Stomach (tissue), 8 donors: ENCODE measurements at regions not wholly inside any gene's neighbourhood (a gene's known extent, or its start where the extent isn't known, plus 50 kb on each side); places are given as distances from the start of the nearest gene placed in this dataset.

Experiments
- DNase-seq, 2 donors: peaks; one replicate each; pipeline versions ENCODE4 v3.0.0 to v3.0.0-alpha.2; 2013 to 2019
- H3K27ac ChIP-seq, 5 donors: fragments of 200-600 bp in 4 of 5; sonication (generic) in 4 of 5; one replicate each; pipeline ENCODE4 v1.5.1; 2013 to 2019; ENCODE audit warnings: mild to moderate bottlenecking in 1 of 5, moderate library complexity in 1 of 5
- H3K27me3 ChIP-seq, 3 donors: fragments of 200-600 bp; sonication (generic); one replicate each; pipeline ENCODE4 v1.5.1; 2017 to 2019; ENCODE audit warnings: mixed run types in 1 of 3
- H3K36me3 ChIP-seq, 4 donors: fragments of 200-600 bp; sonication (generic); 1 replicate in 3 of 4; 2 replicates in 1 of 4; pipeline ENCODE4 v1.5.1; 2016 to 2019
- H3K4me1 ChIP-seq, 4 donors: fragments of 200-600 bp; sonication (generic); one replicate each; pipeline ENCODE4 v1.5.1; 2016 to 2019
- H3K4me3 ChIP-seq, 4 donors: fragments of 200-600 bp; sonication (generic) in 3 of 4; one replicate each; pipeline ENCODE4 v1.5.1; 2016 to 2019; ENCODE audit warnings: mild to moderate bottlenecking in 1 of 4
- H3K9me3 ChIP-seq, 4 donors: fragments of 200-600 bp; sonication (generic); one replicate each; pipeline ENCODE4 v1.5.1; 2016 to 2019
- EP300 ChIP-seq: sonication (generic); formaldehyde crosslinking; IDR thresholded peaks from one replicate; pipeline ENCODE4 v1.6.1; 2017; ENCODE audit warnings: antibody characterized with exemption
- POLR2A ChIP-seq, 4 donors: fragments of 450-650 bp; IDR thresholded peaks; one replicate each; pipeline ENCODE4 v1.6.1; 2016; ENCODE audit warnings: antibody characterized with exemption in 4 of 4, control low read depth in 2 of 4, mild to moderate bottlenecking in 1 of 4, moderate library complexity in 1 of 4
- POLR2AphosphoS5 ChIP-seq, 3 donors: sonication (generic); formaldehyde crosslinking; IDR thresholded peaks; one replicate each; pipeline ENCODE4 v1.6.1; 2016; ENCODE audit warnings: antibody characterized with exemption in 3 of 3
- WGBS, 5 donors: extraction: QIAGEN DNeasy Blood & Tissue Kit in 3 of 5; methylation state at CpG; one replicate each; pipeline versions ENCODE4 v1.1.5 to v1.1.7; 2013 to 2018; 5-methylcytosine and 5-hydroxymethylcytosine counted together
- intact Hi-C: fragments of 100-400 bp; cut with DNase I; formaldehyde crosslinking; loops from one replicate; pipeline ENCODE4 v1.15.1; 2023; ENCODE audit warnings: low total_unique reads
- TF ChIP-seq, protein P1 (sequence below), 7 experiments: fragments of 450-650 bp in 4 of 7; fragments of 200-600 bp in 3 of 7; sonication (generic) in 3 of 7; IDR thresholded peaks; one replicate each; pipeline ENCODE4 v1.5.1; 2016 to 2019; ENCODE audit warnings: antibody characterized with exemption in 7 of 7, control low read depth in 2 of 7, mild to moderate bottlenecking in 1 of 7
- donor health status: healthy with polysubstance abuse.
- donor health status: Bipolar disorder and iron deficiency.
- donor health status: healthy.

- no peak overlapping the region for H3K4me3 ChIP-seq
- peaks cover 0 to 5% (median under 1%) of the 10 kb centered on the region in 4 donors for H3K4me1 ChIP-seq
- no peak for DNase-seq
- peaks cover 0 to 16% (median 0%) of the 10 kb centered on the region in 3 donors for H3K27me3 ChIP-seq
- H3K27ac ChIP-seq, result no peak overlapping the region
- H3K9me3 ChIP-seq, result no peaks in the 10 kb centered on the region
- intact Hi-C loops, result no loop called here
- H3K36me3 ChIP-seq, result no peaks in the 10 kb centered on the region
- TF ChIP-seq POLR2AphosphoS5 (IDR thresholded peaks at IDR 0.05), result no peak
- TF ChIP-seq POLR2A (IDR thresholded peaks at IDR 0.05), result no peak
- TF ChIP-seq, protein P1, sequence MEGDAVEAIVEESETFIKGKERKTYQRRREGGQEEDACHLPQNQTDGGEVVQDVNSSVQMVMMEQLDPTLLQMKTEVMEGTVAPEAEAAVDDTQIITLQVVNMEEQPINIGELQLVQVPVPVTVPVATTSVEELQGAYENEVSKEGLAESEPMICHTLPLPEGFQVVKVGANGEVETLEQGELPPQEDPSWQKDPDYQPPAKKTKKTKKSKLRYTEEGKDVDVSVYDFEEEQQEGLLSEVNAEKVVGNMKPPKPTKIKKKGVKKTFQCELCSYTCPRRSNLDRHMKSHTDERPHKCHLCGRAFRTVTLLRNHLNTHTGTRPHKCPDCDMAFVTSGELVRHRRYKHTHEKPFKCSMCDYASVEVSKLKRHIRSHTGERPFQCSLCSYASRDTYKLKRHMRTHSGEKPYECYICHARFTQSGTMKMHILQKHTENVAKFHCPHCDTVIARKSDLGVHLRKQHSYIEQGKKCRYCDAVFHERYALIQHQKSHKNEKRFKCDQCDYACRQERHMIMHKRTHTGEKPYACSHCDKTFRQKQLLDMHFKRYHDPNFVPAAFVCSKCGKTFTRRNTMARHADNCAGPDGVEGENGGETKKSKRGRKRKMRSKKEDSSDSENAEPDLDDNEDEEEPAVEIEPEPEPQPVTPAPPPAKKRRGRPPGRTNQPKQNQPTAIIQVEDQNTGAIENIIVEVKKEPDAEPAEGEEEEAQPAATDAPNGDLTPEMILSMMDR (IDR thresholded peaks at IDR 0.05), result no peak
- no peak for TF ChIP-seq EP300
- 84 to 100% (median 91%) methylated on average over 1 of the region's 1 CpG for WGBS, 5 donors
These were observed 67.3 kb upstream of the ANO1 start for GRCh38 chr11:70010774-70011173.

DNA sequence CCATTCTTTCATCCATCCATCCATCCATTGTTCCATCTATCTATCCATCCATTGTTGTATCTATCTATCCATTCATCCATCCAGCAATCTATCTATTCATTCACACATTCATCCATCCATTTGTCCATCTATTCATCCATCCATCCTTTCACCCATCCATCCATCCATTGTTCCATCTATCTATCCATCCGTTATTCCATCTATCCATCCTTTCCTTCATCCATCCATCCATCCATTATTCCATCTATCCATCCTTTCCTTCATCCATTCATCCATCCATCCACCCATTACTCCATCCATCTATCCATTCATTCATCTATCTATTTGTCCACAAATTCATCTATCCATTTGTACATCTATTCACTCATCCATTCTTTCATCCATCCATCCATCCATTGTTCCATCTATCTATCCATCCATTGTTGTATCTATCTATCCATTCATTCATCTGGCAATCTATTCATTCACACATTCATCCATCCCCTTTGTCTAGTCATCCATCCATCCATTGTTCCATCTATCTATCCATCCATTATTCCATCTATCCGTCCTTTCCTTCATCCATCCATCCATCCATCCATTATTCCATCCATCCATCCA is 65.9 kb upstream of the ANO1 start:
- intact Hi-C loops, result no loop called here
- Histone ChIP-seq H3K4me3 (no peak overlapping the region), H3K36me3 (no peaks in the 10 kb centered on the region), H3K27me3 (peaks cover 0 to 16% (median 0%) of the 10 kb centered on the region in 3 donors), H3K27ac (no peak overlapping the region), H3K9me3 (no peaks in the 10 kb centered on the region), H3K4me1 (no peaks in the 10 kb centered on the region)
- 69 to 83% (median 78%) methylated on average over 2 of the region's 2 CpGs for WGBS, 5 donors
- TF ChIP-seq, protein P1 (IDR thresholded peaks at IDR 0.05), result no peak
- TF ChIP-seq POLR2A (IDR thresholded peaks at IDR 0.05) (no peak), POLR2AphosphoS5 (IDR thresholded peaks at IDR 0.05) (no peak), EP300 (no peak)
- no peak for DNase-seq

- DNase-seq, result no peak
- Histone ChIP-seq H3K27me3 (peaks cover 0 to 28% (median 0%) of the 10 kb centered on the region in 3 donors), H3K36me3 (no peaks in the 10 kb centered on the region), H3K27ac (no peak overlapping the region), H3K9me3 (no peaks in the 10 kb centered on the region), H3K4me1 (no peaks in the 10 kb centered on the region), H3K4me3 (no peak overlapping the region)
- intact Hi-C loops, result no loop called here
- no peak for TF ChIP-seq POLR2A (IDR thresholded peaks at IDR 0.05)
- TF ChIP-seq POLR2AphosphoS5 (IDR thresholded peaks at IDR 0.05), result no peak
- TF ChIP-seq, protein P1 (IDR thresholded peaks at IDR 0.05), result no peak
- no peak for TF ChIP-seq EP300
- WGBS, 5 donors, result 83 to 92% (median 87%) methylated on average over 11 of the region's 11 CpGs
These were observed 63.8 kb upstream of the ANO1 start for GRCh38 chr11:70014291-70014690.

DNA sequence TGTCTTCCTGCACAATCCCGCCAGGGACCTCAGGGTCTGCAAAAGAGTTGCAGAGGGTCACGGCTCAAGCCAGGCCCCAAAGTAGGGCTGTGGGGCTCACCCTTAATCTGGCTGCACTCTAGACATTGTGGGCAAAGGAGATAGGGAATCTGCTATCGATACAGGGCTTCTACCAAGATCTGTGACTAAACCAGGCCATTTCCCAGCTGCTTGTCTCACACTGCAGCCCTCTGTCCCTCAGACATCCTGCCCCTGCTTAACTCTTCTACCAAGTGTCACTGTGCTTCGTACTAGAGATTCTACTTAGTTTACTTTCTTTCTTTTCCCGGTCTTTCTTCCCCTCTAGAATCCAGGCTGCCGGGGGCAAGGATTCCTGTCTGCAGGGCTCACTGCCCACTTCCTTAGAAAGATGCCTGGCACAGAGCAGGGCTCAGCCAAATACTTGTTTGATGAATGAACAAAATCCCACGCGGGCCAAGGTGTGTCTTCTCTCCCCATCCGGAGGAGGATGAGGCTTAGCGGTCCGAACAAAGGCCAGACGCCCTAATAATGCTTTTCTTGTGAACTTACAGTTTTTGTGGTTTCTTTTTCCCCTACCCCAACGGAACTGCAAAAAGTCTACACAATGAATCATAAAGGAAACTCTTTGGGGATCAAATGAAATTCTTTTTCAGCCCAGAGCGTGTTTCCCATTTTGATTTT is 61.3 kb upstream of the ANO1 start:
- Histone ChIP-seq H3K4me3 (no peak overlapping the region), H3K27ac (no peak overlapping the region), H3K27me3 (peaks cover 0 to 24% (median 0%) of the 10 kb centered on the region in 3 donors), H3K9me3 (no peaks in the 10 kb centered on the region), H3K4me1 (no peaks in the 10 kb centered on the region), H3K36me3 (no peaks in the 10 kb centered on the region)
- DNase-seq, result no peak
- TF ChIP-seq EP300, result no peak
- TF ChIP-seq, protein P1 (IDR thresholded peaks at IDR 0.05), result no peak
- TF ChIP-seq POLR2AphosphoS5 (IDR thresholded peaks at IDR 0.05), result no peak
- TF ChIP-seq POLR2A (IDR thresholded peaks at IDR 0.05), result no peak
- intact Hi-C loops, result no loop called here
- 54 to 70% (median 64%) methylated on average over 14 of the region's 14 CpGs for WGBS, 5 donors
